ENCODE measurements at regions not wholly inside any gene's neighbourhood (a gene's known extent, or its start where the extent isn't known, plus 50 kb on each side); places are given as distances from the start of the nearest gene placed in this dataset.
A peak's percentile ranks its signal among the peaks of the same experiment; 100 is the strongest.
"Not testable (repeated sequence)": the region's sequence is repeated elsewhere in the genome, so short reads cannot be mapped to it uniquely, and the experiment has no call there.

- intact Hi-C loops (cut with DNase I; ENCODE audit: low total_unique reads), result loop anchor here (10.0 kb wide), 1 partner anchor 312 kb away; no protein-coding TSS in a partner anchor
- no peak for TF ChIP-seq CTCF (IDR thresholded peaks at IDR 0.05)
- DNase-seq, result no peak
- peaks cover 0 to 85% of the 10 kb centered on the region in 2 donors for H3K27me3 ChIP-seq
- no peak overlapping the region for H3K27ac ChIP-seq
- peaks cover 0 to 14% (median 4%) of the 10 kb centered on the region in 3 donors for H3K9me3 ChIP-seq
- no peak overlapping the region for H3K4me3 ChIP-seq
- peaks cover 0 to 13% (median 9%) of the 10 kb centered on the region in 4 donors for H3K4me1 ChIP-seq
- H3K36me3 ChIP-seq, result no peaks in the 10 kb centered on the region
Measured at GRCh38 chr4:3877236-3877635, 111.1 kb downstream of the ADRA2C start.

- Histone ChIP-seq H3K27me3 (peaks cover 0 to 84% of the 10 kb centered on the region in 2 donors), H3K4me1 (peaks cover 0 to 13% (median 8%) of the 10 kb centered on the region in 4 donors), H3K4me3 (no peak overlapping the region), H3K27ac (no peak overlapping the region), H3K36me3 (no peaks in the 10 kb centered on the region), H3K9me3 (peaks cover 0 to 14% (median 4%) of the 10 kb centered on the region in 3 donors)
- intact Hi-C loops (cut with DNase I; ENCODE audit: low total_unique reads), result loop anchor here (2.0 to 10.0 kb wide), 2 partner anchors 107 to 313 kb away; no protein-coding TSS in a partner anchor
- DNase-seq, result no peak
- no peak for TF ChIP-seq CTCF (IDR thresholded peaks at IDR 0.05)
Measured at GRCh38 chr4:3877868-3878267, 111.7 kb downstream of the ADRA2C start.

- H3K27me3 ChIP-seq, result peaks cover 0 to 77% of the 10 kb centered on the region in 2 donors
- no peak for TF ChIP-seq CTCF (IDR thresholded peaks at IDR 0.05)
- intact Hi-C loops (cut with DNase I; ENCODE audit: low total_unique reads), result loop anchor here (2.0 to 10.0 kb wide), 2 partner anchors 108 to 314 kb away; no protein-coding TSS in a partner anchor
- DNase-seq, result no peak
- peaks cover 0 to 14% (median 4%) of the 10 kb centered on the region in 3 donors for H3K9me3 ChIP-seq
- no peaks in the 10 kb centered on the region for H3K36me3 ChIP-seq
- no peak overlapping the region for H3K4me3 ChIP-seq
- H3K4me1 ChIP-seq, result peaks cover 0 to 13% (median 8%) of the 10 kb centered on the region in 4 donors
- no peak overlapping the region for H3K27ac ChIP-seq
Measured at GRCh38 chr4:3878678-3879077, 112.5 kb downstream of the ADRA2C start.

GRCh38 chr4:3879681-3880614, 113.8 kb downstream of the ADRA2C start:
- Histone ChIP-seq H3K9me3 (peaks cover 0 to 14% (median 4%) of the 10 kb centered on the region in 3 donors), H3K27me3 (peaks cover 0 to 64% of the 10 kb centered on the region in 2 donors), H3K36me3 (no peaks in the 10 kb centered on the region), H3K4me3 (no peak overlapping the region), H3K4me1 (peaks cover 0 to 13% (median 8%) of the 10 kb centered on the region in 4 donors), H3K27ac (no peak overlapping the region)
- no peak for TF ChIP-seq CTCF (IDR thresholded peaks at IDR 0.05)
- peak in 1 of 2 donors; percentile 56 for DNase-seq
- intact Hi-C loops (cut with DNase I; ENCODE audit: low total_unique reads), result loop anchor here (2.0 to 10.0 kb wide), 2 partner anchors 109 to 315 kb away; no protein-coding TSS in a partner anchor

- intact Hi-C loops (cut with DNase I; ENCODE audit: low total_unique reads), result no loop called here
- H3K27ac ChIP-seq, result no peak overlapping the region
- H3K9me3 ChIP-seq, result peaks cover 0 to 14% (median 4%) of the 10 kb centered on the region in 3 donors
- H3K4me3 ChIP-seq, result no peak overlapping the region
- peak; percentile 68 to 71 for TF ChIP-seq CTCF (IDR thresholded peaks at IDR 0.05)
- no peaks in the 10 kb centered on the region for H3K36me3 ChIP-seq
- peaks cover 0 to 64% of the 10 kb centered on the region in 2 donors for H3K27me3 ChIP-seq
- H3K4me1 ChIP-seq, result peaks cover 0 to 13% (median 8%) of the 10 kb centered on the region in 4 donors
- peak; percentile 47 to 84 for DNase-seq
Measured at GRCh38 chr4:3880615-3881120, 114.5 kb downstream of the ADRA2C start.

- DNase-seq; H3K36me3 ChIP-seq; intact Hi-C loops (cut with DNase I; ENCODE audit: low total_unique reads); H3K27ac ChIP-seq; H3K4me3 ChIP-seq; H3K9me3 ChIP-seq: not testable (repeated sequence)
- peaks cover 0 to 50% of the 10 kb centered on the region in 2 donors for H3K27me3 ChIP-seq
- H3K4me1 ChIP-seq, result peaks cover 0 to 13% (median 8%) of the 10 kb centered on the region in 4 donors
Measured at GRCh38 chr4:3882316-3882885, 116.2 kb downstream of the ADRA2C start.

GRCh38 chr4:3884261-3884660, 118.1 kb downstream of the ADRA2C start:
- H3K9me3 ChIP-seq; H3K27ac ChIP-seq; H3K36me3 ChIP-seq; intact Hi-C loops (cut with DNase I; ENCODE audit: low total_unique reads); DNase-seq; H3K4me3 ChIP-seq: not testable (repeated sequence)
- H3K4me1 ChIP-seq, result peaks cover 0 to 13% (median 8%) of the 10 kb centered on the region in 4 donors
- H3K27me3 ChIP-seq, result peaks cover 0 to 37% of the 10 kb centered on the region in 2 donors

Data from tibial artery (tissue), 4 donors.